ENCODE measurements at regions not wholly inside any gene's neighbourhood (a gene's known extent, or its start where the extent isn't known, plus 50 kb on each side); places are given as distances from the start of the nearest gene placed in this dataset.

- TF ChIP-seq RORB (CRISPR knock-in tag; IDR thresholded peaks at IDR 0.05) (no peak), KAT7 (CRISPR knock-in tag; IDR thresholded peaks at IDR 0.05; ENCODE audit: borderline replicate concordance) (no peak), NFE2L1 (CRISPR knock-in tag; IDR thresholded peaks at IDR 0.05) (no peak), MXD4 (CRISPR knock-in tag; IDR thresholded peaks at IDR 0.05; ENCODE audit: borderline replicate concordance) (no peak), ZNF425 (CRISPR knock-in tag; conservative IDR thresholded peaks at IDR 0.05) (no peak), ZSCAN18 (CRISPR knock-in tag; IDR thresholded peaks at IDR 0.05) (no peak)
These were observed 925.0 kb upstream of the CHORDC1 start (continued) for GRCh38 chr11:91147885-91148284.

GRCh38 chr11:91141655-91142054 lies 918.8 kb upstream of the CHORDC1 start:
- no peak for TF ChIP-seq TP53 (CRISPR knock-in tag; IDR thresholded peaks at IDR 0.05)
- no peak for TF ChIP-seq ZMAT4 (CRISPR knock-in tag; IDR thresholded peaks at IDR 0.05)
- TF ChIP-seq ZBTB21 (CRISPR knock-in tag; IDR thresholded peaks at IDR 0.05; ENCODE audit: borderline replicate concordance): no peak
- DNase-seq (ENCODE audit: low spot score) (no peak), ATAC-seq (no peak)
- Mint-ChIP-seq H3K9me3 (no peaks in the 10 kb centered on the region), H3K27ac (no peak overlapping the region), H3K4me3 (no peak overlapping the region), H3K27me3 (ENCODE audit: low read depth) (no peaks in the 10 kb centered on the region), H3K36me3 (no peaks in the 10 kb centered on the region), H3K4me1 (no peaks in the 10 kb centered on the region)
- ChIA-PET POLR2A (no interaction called here), CTCF (no interaction called here)

GRCh38 chr11:91136631-91137030 lies 913.8 kb upstream of the CHORDC1 start:
- POLR2A ChIA-PET: no interaction called here
- Mint-ChIP-seq H3K27ac (no peak overlapping the region), H3K9me3 (no peaks in the 10 kb centered on the region)

GRCh38 chr11:91133361-91133760 lies 910.5 kb upstream of the CHORDC1 start:
- ChIA-PET CTCF (no interaction called here), POLR2A (no interaction called here)
- ATAC-seq (no peak), DNase-seq (ENCODE audit: low spot score) (no peak)
- Mint-ChIP-seq H3K27me3 (ENCODE audit: low read depth) (no peaks in the 10 kb centered on the region), H3K27ac (no peak overlapping the region), H3K9me3 (no peaks in the 10 kb centered on the region), H3K4me1 (no peaks in the 10 kb centered on the region), H3K36me3 (no peaks in the 10 kb centered on the region), H3K4me3 (no peak overlapping the region)
- TF ChIP-seq NR2C2 (CRISPR knock-in tag; IDR thresholded peaks at IDR 0.05) (no peak), CREM (CRISPR knock-in tag; IDR thresholded peaks at IDR 0.05) (no peak), ZNF232 (CRISPR knock-in tag; IDR thresholded peaks at IDR 0.05) (no peak), ZNF138 (CRISPR knock-in tag; conservative IDR thresholded peaks at IDR 0.05) (no peak), PREB (CRISPR knock-in tag; IDR thresholded peaks at IDR 0.05; ENCODE audit: borderline replicate concordance) (no peak), SOX15 (CRISPR knock-in tag; IDR thresholded peaks at IDR 0.05) (no peak), ERG (CRISPR knock-in tag; IDR thresholded peaks at IDR 0.05) (no peak)

More at GRCh38 chr11:91136631-91137030, 913.8 kb upstream of the CHORDC1 start:
- CTCF ChIA-PET: no interaction called here
- H3K4me1 Mint-ChIP-seq: no peaks in the 10 kb centered on the region
- ATAC-seq: no peak
- TF ChIP-seq FOXP1 (CRISPR knock-in tag; IDR thresholded peaks at IDR 0.05; ENCODE audit: borderline replicate concordance): no peak
- TF ChIP-seq SMAD3 (CRISPR knock-in tag; IDR thresholded peaks at IDR 0.05; ENCODE audit: borderline replicate concordance): no peak
- no peak for TF ChIP-seq ZBTB21 (CRISPR knock-in tag; IDR thresholded peaks at IDR 0.05; ENCODE audit: borderline replicate concordance)
- no peak for TF ChIP-seq ATF3 (CRISPR knock-in tag; conservative IDR thresholded peaks at IDR 0.05)
- no peak for TF ChIP-seq SP1 (CRISPR knock-in tag; conservative IDR thresholded peaks at IDR 0.05)
- no peak for TF ChIP-seq ATF2 (CRISPR knock-in tag; IDR thresholded peaks at IDR 0.05; ENCODE audit: borderline replicate concordance, low read depth)
- TF ChIP-seq RELA (CRISPR knock-in tag; IDR thresholded peaks at IDR 0.05; ENCODE audit: borderline replicate concordance): no peak
- TF ChIP-seq ZNF263 (CRISPR knock-in tag; IDR thresholded peaks at IDR 0.05; ENCODE audit: low read depth): no peak
- TF ChIP-seq FOXJ3 (CRISPR knock-in tag; IDR thresholded peaks at IDR 0.05; ENCODE audit: borderline replicate concordance): no peak
- no peak for TF ChIP-seq NFATC4 (CRISPR knock-in tag; IDR thresholded peaks at IDR 0.05)
- no peak overlapping the region for H3K4me3 Mint-ChIP-seq
- DNase-seq (ENCODE audit: low spot score): no peak
- H3K36me3 Mint-ChIP-seq: no peaks in the 10 kb centered on the region
- no peaks in the 10 kb centered on the region for H3K27me3 Mint-ChIP-seq (ENCODE audit: low read depth)
